ENCODE measurements at regions not wholly inside any gene's neighbourhood (a gene's known extent, or its start where the extent isn't known, plus 50 kb on each side); places are given as distances from the start of the nearest gene placed in this dataset.
"Not testable (repeated sequence)": the region's sequence is repeated elsewhere in the genome, so short reads cannot be mapped to it uniquely, and the experiment has no call there.

- Histone ChIP-seq H3K4me3 (no peak overlapping the region), H3K27ac (no peak overlapping the region), H3K4me1 (no peaks in the 10 kb centered on the region), H3K9me3 (no peaks in the 10 kb centered on the region), H3K27me3 (no peaks in the 10 kb centered on the region), H3K36me3 (no peaks in the 10 kb centered on the region)
- intact Hi-C loops (cut with DNase I; ENCODE audit: low total_unique reads) = no loop called here
- no peak for DNase-seq
- WGBS, 5 donors = 78 to 88% (median 81%) methylated on average over 8 of the region's 8 CpGs
- TF ChIP-seq EP300 (IDR thresholded peaks at IDR 0.05) = no peak
- TF ChIP-seq POLR2A (IDR thresholded peaks at IDR 0.05) = no peak
- TF ChIP-seq CTCF (IDR thresholded peaks at IDR 0.05) = no peak
- TF ChIP-seq POLR2AphosphoS5 (IDR thresholded peaks at IDR 0.05) = no peak
Measured at GRCh38 chr18:1438458-1438910, 533.8 kb downstream of the ADCYAP1 start.

- intact Hi-C loops (cut with DNase I; ENCODE audit: low total_unique reads) = no loop called here
Measured at GRCh38 chr18:1438967-1439366, 534.3 kb downstream of the ADCYAP1 start.

GRCh38 chr18:1444062-1444461 is 539.4 kb downstream of the ADCYAP1 start:
- H3K36me3 ChIP-seq; H3K9me3 ChIP-seq; DNase-seq; H3K27me3 ChIP-seq; H3K27ac ChIP-seq; H3K4me1 ChIP-seq; intact Hi-C loops (cut with DNase I; ENCODE audit: low total_unique reads); H3K4me3 ChIP-seq: not testable (repeated sequence)
- 66 to 92% (median 84%) methylated on average over 2 of the region's 2 CpGs for WGBS, 5 donors

More at GRCh38 chr18:1438967-1439366, 534.3 kb downstream of the ADCYAP1 start:
- no peaks in the 10 kb centered on the region for H3K36me3 ChIP-seq
- H3K27me3 ChIP-seq = no peaks in the 10 kb centered on the region
- no peak overlapping the region for H3K27ac ChIP-seq
- no peaks in the 10 kb centered on the region for H3K4me1 ChIP-seq
- no peaks in the 10 kb centered on the region for H3K9me3 ChIP-seq
- H3K4me3 ChIP-seq = no peak overlapping the region
- TF ChIP-seq CTCF (IDR thresholded peaks at IDR 0.05) (no peak), POLR2A (IDR thresholded peaks at IDR 0.05) (no peak), POLR2AphosphoS5 (IDR thresholded peaks at IDR 0.05) (no peak), EP300 (IDR thresholded peaks at IDR 0.05) (no peak)
- WGBS, 5 donors = 59 to 71% (median 63%) methylated on average over 3 of the region's 3 CpGs
- DNase-seq = peak in 1 of 2 donors; percentile 4

GRCh38 chr18:1446765-1447164 is 542.1 kb downstream of the ADCYAP1 start:
- no peaks in the 10 kb centered on the region for H3K4me1 ChIP-seq
- H3K27me3 ChIP-seq = no peaks in the 10 kb centered on the region
- no peaks in the 10 kb centered on the region for H3K36me3 ChIP-seq
- DNase-seq = no peak
- TF ChIP-seq POLR2A (IDR thresholded peaks at IDR 0.05) = no peak
- TF ChIP-seq POLR2AphosphoS5 (IDR thresholded peaks at IDR 0.05) = no peak
- no peak for TF ChIP-seq CTCF (IDR thresholded peaks at IDR 0.05)
- no peak for TF ChIP-seq EP300 (IDR thresholded peaks at IDR 0.05)
- WGBS, 5 donors = 43 to 71% (median 55%) methylated on average over 1 of the region's 1 CpG
- H3K9me3 ChIP-seq = peaks cover 0 to 13% (median 6%) of the 10 kb centered on the region in 4 donors
- H3K4me3 ChIP-seq = no peak overlapping the region
- intact Hi-C loops (cut with DNase I; ENCODE audit: low total_unique reads) = no loop called here
- H3K27ac ChIP-seq = no peak overlapping the region

GRCh38 chr18:1452821-1453220 is 548.1 kb downstream of the ADCYAP1 start:
- intact Hi-C loops (cut with DNase I; ENCODE audit: low total_unique reads) = no loop called here
- Histone ChIP-seq H3K4me3 (no peak overlapping the region), H3K4me1 (no peaks in the 10 kb centered on the region), H3K36me3 (no peaks in the 10 kb centered on the region), H3K27ac (no peak overlapping the region), H3K27me3 (no peaks in the 10 kb centered on the region), H3K9me3 (peaks cover 0 to 26% (median 16%) of the 10 kb centered on the region in 4 donors)
- no peak for DNase-seq
- 2 to 87% (median 57%) methylated on average over 1 of the region's 1 CpG for WGBS, 5 donors
- TF ChIP-seq POLR2AphosphoS5 (IDR thresholded peaks at IDR 0.05) = no peak

Data from stomach (tissue), 8 donors.